Adrenal gland (tissue), 9 donors: ENCODE measurements at regions not wholly inside any gene's neighbourhood (a gene's known extent, or its start where the extent isn't known, plus 50 kb on each side); places are given as distances from the start of the nearest gene placed in this dataset.

Experiments used
- DNase-seq, 7 donors: peaks; one replicate each; pipeline ENCODE4 v3.0.0-alpha.2; 2019 to 2020
- H3K27ac ChIP-seq, 5 donors: fragments of 200-600 bp; sonication (generic) in 4 of 5; 1 replicate in 3 of 5; 2 replicates in 2 of 5; pipeline versions ENCODE4 v1.5.1 to v1.8.0; 2016 to 2020; ENCODE audit warnings: mild to moderate bottlenecking in 1 of 5
- H3K27me3 ChIP-seq: fragments of 200-600 bp; 2 replicates; pipeline ENCODE4 v1.8.0; 2021
- H3K36me3 ChIP-seq, 2 donors: fragments of 200-600 bp; replicated peaks in 1 of 2; 1 replicate in 1 of 2; 2 replicates in 1 of 2; pipeline versions ENCODE4 v1.5.1 to v1.8.0; 2018 to 2022
- H3K4me1 ChIP-seq, 2 donors: fragments of 200-600 bp; replicated peaks in 1 of 2; 1 replicate in 1 of 2; 2 replicates in 1 of 2; pipeline versions ENCODE4 v1.5.1 to v1.8.0; 2018 to 2021
- H3K4me3 ChIP-seq, 4 donors: fragments of 200-600 bp; sonication (generic) in 3 of 4; one replicate each; pipeline ENCODE4 v1.5.1; 2016 to 2018
- H3K9me3 ChIP-seq, 3 donors: fragments of 200-600 bp; sonication (generic) in 1 of 3; replicated peaks in 1 of 3; 1 replicate in 2 of 3; 2 replicates in 1 of 3; pipeline versions ENCODE4 v1.5.1 to v1.8.0; 2016 to 2021
- CTCF ChIP-seq, 6 experiments: fragments of 450-650 bp in 4 of 6; fragments of 200-600 bp in 2 of 6; sonication (generic) in 1 of 6; IDR thresholded peaks; 1 replicate in 5 of 6; 2 replicates in 1 of 6; pipeline versions ENCODE4 v1.5.1 to v1.8.0; 2016 to 2021; ENCODE audit warnings: antibody characterized with exemption in 6 of 6, mild to moderate bottlenecking in 2 of 6, moderate library complexity in 1 of 6
- POLR2A ChIP-seq, 2 donors: fragments of 450-650 bp; IDR thresholded peaks; one replicate each; pipeline ENCODE4 v1.6.1; 2017; ENCODE audit warnings: antibody characterized with exemption in 2 of 2, mild to moderate bottlenecking in 2 of 2, moderate library complexity in 1 of 2
- WGBS, 4 donors: extraction: QIAGEN DNeasy Blood & Tissue Kit in 2 of 4; methylation state at CpG; one replicate each; pipeline versions ENCODE4 v1.1.5 to v1.1.7; 2013 to 2017; 5-methylcytosine and 5-hydroxymethylcytosine counted together
- intact Hi-C, 2 donors: fragments of 100-400 bp; cut with DNase I; formaldehyde crosslinking; loops; one replicate each; pipeline versions ENCODE4 v1.14.1 to v1.15.0; 2022 to 2023
- donor health status: healthy with polysubstance abuse.
- donor health status: Bipolar disorder and iron deficiency.
- donor health status: DM: yes; HTN: yes; CAD: no.
- donor health status: DM: no; HTN: no; CAD: no.
- donor health status: DM: no; HTN: no; CAD: no.

- Histone ChIP-seq H3K27me3 (no peaks in the 10 kb centered on the region), H3K27ac (no peak overlapping the region), H3K4me1 (no peaks in the 10 kb centered on the region), H3K36me3 (no peaks in the 10 kb centered on the region), H3K9me3 (no peaks in the 10 kb centered on the region), H3K4me3 (no peak overlapping the region)
- no peak for TF ChIP-seq CTCF (IDR thresholded peaks at IDR 0.05)
- no peak for TF ChIP-seq POLR2A (IDR thresholded peaks at IDR 0.05)
- 41 to 60% (median 50%) methylated on average over 2 of the region's 2 CpGs for WGBS, 4 donors
- intact Hi-C loops: no loop called here
- DNase-seq: no peak
These were observed 1017.0 kb upstream of the GHITM start for GRCh38 chr10:83122336-83122735.

GRCh38 chr10:83127942-83128575 lies 1011.2 kb upstream of the GHITM start:
- Histone ChIP-seq H3K27ac (no peak overlapping the region), H3K9me3 (no peaks in the 10 kb centered on the region), H3K27me3 (no peaks in the 10 kb centered on the region), H3K36me3 (no peaks in the 10 kb centered on the region), H3K4me3 (no peak overlapping the region), H3K4me1 (no peaks in the 10 kb centered on the region)
- TF ChIP-seq CTCF (IDR thresholded peaks at IDR 0.05): no peak
- TF ChIP-seq POLR2A (IDR thresholded peaks at IDR 0.05): no peak
- intact Hi-C loops: no loop called here
- 81 to 90% (median 85%) methylated on average over 5 to 6 of the region's 6 CpGs for WGBS, 4 donors
- DNase-seq: no peak

GRCh38 chr10:83140811-83141210 lies 998.5 kb upstream of the GHITM start:
- Histone ChIP-seq H3K27ac (no peak overlapping the region), H3K4me1 (no peaks in the 10 kb centered on the region), H3K4me3 (no peak overlapping the region), H3K27me3 (no peaks in the 10 kb centered on the region), H3K36me3 (no peaks in the 10 kb centered on the region), H3K9me3 (no peaks in the 10 kb centered on the region)
- 56 to 68% (median 62%) methylated on average over 1 of the region's 1 CpG for WGBS, 4 donors
- TF ChIP-seq CTCF (IDR thresholded peaks at IDR 0.05): no peak
- no peak for TF ChIP-seq POLR2A (IDR thresholded peaks at IDR 0.05)
- intact Hi-C loops: no loop called here
- no peak for DNase-seq

- Histone ChIP-seq H3K4me3 (no peak overlapping the region), H3K36me3 (no peaks in the 10 kb centered on the region), H3K27me3 (no peaks in the 10 kb centered on the region), H3K27ac (no peak overlapping the region), H3K9me3 (no peaks in the 10 kb centered on the region), H3K4me1 (no peaks in the 10 kb centered on the region)
- 67 to 84% (median 74%) methylated on average over 3 of the region's 3 CpGs for WGBS, 4 donors
- intact Hi-C loops: no loop called here
- TF ChIP-seq POLR2A (IDR thresholded peaks at IDR 0.05): no peak
- TF ChIP-seq CTCF (IDR thresholded peaks at IDR 0.05): no peak
- no peak for DNase-seq
These were observed 997.2 kb upstream of the GHITM start for GRCh38 chr10:83142074-83142563.
